Nephron progenitor cell (in vitro differentiated cells): ENCODE measurements at regions not wholly inside any gene's neighbourhood (a gene's known extent, or its start where the extent isn't known, plus 50 kb on each side); places are given as distances from the start of the nearest gene placed in this dataset.

ENCODE experiments used
- DNase-seq: peaks from one replicate; pipeline ENCODE4 v3.0.0; 2021
- H3K27ac Mint-ChIP-seq: 2 replicates; pipeline ENCODE4 v1.8.0; 2021; ENCODE audit warnings: mild to moderate bottlenecking, moderate library complexity, mixed read lengths
- H3K27me3 Mint-ChIP-seq: 2 replicates; pipeline ENCODE4 v1.8.0; 2021; ENCODE audit warnings: mild to moderate bottlenecking, low read depth, mixed read lengths; ENCODE audit not compliant: poor library complexity
- H3K36me3 Mint-ChIP-seq: 2 replicates; pipeline ENCODE4 v1.8.0; 2021; ENCODE audit warnings: low read depth, mixed read lengths
- H3K4me1 Mint-ChIP-seq: 2 replicates; pipeline ENCODE4 v1.8.0; 2021; ENCODE audit warnings: mixed read lengths
- H3K4me3 Mint-ChIP-seq: 2 replicates; pipeline ENCODE4 v1.8.0; 2021; ENCODE audit warnings: mild to moderate bottlenecking, moderate library complexity, mixed read lengths
- H3K9me3 Mint-ChIP-seq: 2 replicates; pipeline ENCODE4 v1.8.0; 2021; ENCODE audit warnings: mild to moderate bottlenecking, moderate library complexity, mixed read lengths
- CTCF ChIP-seq: fragments of 200-600 bp; sonication (generic); IDR thresholded peaks from 2 replicates; pipeline ENCODE4 v1.5.0; 2021; ENCODE audit warnings: antibody characterized with exemption

- Mint-ChIP-seq H3K27ac (no peak overlapping the region), H3K4me1 (peaks cover 5% of the 10 kb centered on the region), H3K36me3 (no peaks in the 10 kb centered on the region), H3K4me3 (no peak overlapping the region), H3K27me3 (peaks cover 6% of the 10 kb centered on the region), H3K9me3 (no peaks in the 10 kb centered on the region)
- TF ChIP-seq CTCF, result no peak
- DNase-seq, result no peak
Measured at GRCh38 chr2:122172812-122173211, 417.4 kb downstream of the TSN start.

- H3K27ac Mint-ChIP-seq, result no peak overlapping the region
- peaks cover 6% of the 10 kb centered on the region for H3K27me3 Mint-ChIP-seq
- TF ChIP-seq CTCF, result no peak
- H3K4me1 Mint-ChIP-seq, result peaks cover 5% of the 10 kb centered on the region
- H3K9me3 Mint-ChIP-seq, result no peaks in the 10 kb centered on the region
- no peaks in the 10 kb centered on the region for H3K36me3 Mint-ChIP-seq
- no peak overlapping the region for H3K4me3 Mint-ChIP-seq
- DNase-seq, result no peak
Measured at GRCh38 chr2:122174061-122174460, 418.6 kb downstream of the TSN start.

GRCh38 chr2:122179492-122180165 is 424.2 kb downstream of the TSN start:
- H3K4me3 Mint-ChIP-seq, result no peak overlapping the region
- TF ChIP-seq CTCF, result no peak
- no peak overlapping the region for H3K27ac Mint-ChIP-seq
- DNase-seq, result no peak
- peaks cover 9% of the 10 kb centered on the region for H3K9me3 Mint-ChIP-seq
- no peaks in the 10 kb centered on the region for H3K4me1 Mint-ChIP-seq
- H3K27me3 Mint-ChIP-seq, result no peaks in the 10 kb centered on the region
- no peaks in the 10 kb centered on the region for H3K36me3 Mint-ChIP-seq

GRCh38 chr2:122180972-122181371 is 425.5 kb downstream of the TSN start:
- Mint-ChIP-seq H3K4me3 (no peak overlapping the region), H3K36me3 (no peaks in the 10 kb centered on the region), H3K27me3 (no peaks in the 10 kb centered on the region), H3K4me1 (no peaks in the 10 kb centered on the region), H3K9me3 (peaks cover 9% of the 10 kb centered on the region), H3K27ac (no peak overlapping the region)
- TF ChIP-seq CTCF, result no peak
- DNase-seq, result no peak

- no peaks in the 10 kb centered on the region for H3K36me3 Mint-ChIP-seq
- no peak for TF ChIP-seq CTCF
- H3K4me1 Mint-ChIP-seq, result no peaks in the 10 kb centered on the region
- peaks cover 9% of the 10 kb centered on the region for H3K9me3 Mint-ChIP-seq
- H3K27me3 Mint-ChIP-seq, result peaks cover 2% of the 10 kb centered on the region
- DNase-seq, result no peak
- no peak overlapping the region for H3K27ac Mint-ChIP-seq
- no peak overlapping the region for H3K4me3 Mint-ChIP-seq
Measured at GRCh38 chr2:122182616-122183355, 427.3 kb downstream of the TSN start.

- no peak for DNase-seq
- Mint-ChIP-seq H3K4me1 (no peaks in the 10 kb centered on the region), H3K36me3 (no peaks in the 10 kb centered on the region), H3K4me3 (no peak overlapping the region), H3K9me3 (peaks cover 9% of the 10 kb centered on the region), H3K27ac (no peak overlapping the region), H3K27me3 (peaks cover 7% of the 10 kb centered on the region)
- no peak for TF ChIP-seq CTCF
Measured at GRCh38 chr2:122183890-122184289, 428.4 kb downstream of the TSN start.
